GM12891 (cell line): ENCODE measurements at regions not wholly inside any gene's neighbourhood (a gene's known extent, or its start where the extent isn't known, plus 50 kb on each side); places are given as distances from the start of the nearest gene placed in this dataset.

ENCODE experiments used
- POLR2A ChIP-seq: IDR thresholded peaks from 2 replicates; pipeline ENCODE4 v1.6.1; 2011; ENCODE audit warnings: low read depth, low read length, control low read depth
- POLR2AphosphoS5 ChIP-seq: IDR thresholded peaks from 2 replicates; pipeline ENCODE4 v1.6.1; 2011; ENCODE audit warnings: low read depth, low read length, control low read depth

DNA sequence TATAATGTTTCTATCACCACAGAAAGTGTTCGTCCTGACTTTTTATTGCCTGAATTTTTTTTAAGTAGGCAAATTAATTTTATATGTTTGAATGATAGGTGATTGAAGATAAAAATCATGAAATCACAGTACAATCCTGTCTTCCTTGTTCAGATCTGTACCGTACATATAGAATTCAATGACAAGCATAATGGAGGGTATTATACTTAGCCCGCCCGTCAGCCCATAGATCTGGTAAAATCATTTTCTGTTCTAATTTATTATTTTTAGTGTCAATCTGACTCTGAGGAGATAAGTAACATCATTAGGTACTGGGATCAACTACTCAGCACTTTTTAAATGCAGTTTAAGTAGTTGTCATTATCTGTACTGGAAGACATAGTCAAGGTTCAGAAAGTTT lies 269.9 kb downstream of the NR2F2 start:
- TF ChIP-seq POLR2A (no peak), POLR2AphosphoS5 (no peak)
